EL (cell line): ENCODE measurements at regions not wholly inside any gene's neighbourhood (a gene's known extent, or its start where the extent isn't known, plus 50 kb on each side); places are given as distances from the start of the nearest gene placed in this dataset.
"Not testable (repeated sequence)": the region's sequence is repeated elsewhere in the genome, so short reads cannot be mapped to it uniquely, and the experiment has no call there.

Experiments
- DNase-seq: peaks from one replicate; pipeline ENCODE4 v3.0.0-alpha.2; 2016

DNA sequence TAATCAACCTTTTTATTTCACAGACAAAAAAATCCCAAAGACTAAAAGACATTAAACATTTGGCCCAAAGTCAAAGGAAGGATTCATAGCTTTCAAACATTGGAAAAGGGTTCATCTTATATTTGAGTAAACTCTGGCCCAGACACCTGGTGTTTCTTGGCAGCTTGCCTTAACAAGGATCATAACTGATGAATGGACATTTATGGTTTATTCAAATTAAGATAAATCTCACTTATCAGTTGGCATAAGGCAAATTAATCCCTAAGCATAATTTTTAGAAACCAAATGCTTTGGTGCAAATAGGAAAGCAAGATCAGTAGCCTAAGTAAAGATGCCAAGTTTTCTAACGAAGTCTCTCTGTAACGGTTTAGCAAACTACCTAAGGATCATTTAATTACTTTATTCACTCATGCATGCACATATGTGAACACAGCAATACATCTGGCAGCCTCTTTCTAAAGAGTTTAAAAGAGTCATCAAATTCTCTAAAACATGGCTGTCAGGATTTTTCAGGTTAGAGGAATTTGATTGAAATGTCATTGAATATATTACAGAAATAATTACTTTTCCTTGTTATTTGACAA is 323.4 kb upstream of the RBMS1 start:
- no peak for DNase-seq

DNA sequence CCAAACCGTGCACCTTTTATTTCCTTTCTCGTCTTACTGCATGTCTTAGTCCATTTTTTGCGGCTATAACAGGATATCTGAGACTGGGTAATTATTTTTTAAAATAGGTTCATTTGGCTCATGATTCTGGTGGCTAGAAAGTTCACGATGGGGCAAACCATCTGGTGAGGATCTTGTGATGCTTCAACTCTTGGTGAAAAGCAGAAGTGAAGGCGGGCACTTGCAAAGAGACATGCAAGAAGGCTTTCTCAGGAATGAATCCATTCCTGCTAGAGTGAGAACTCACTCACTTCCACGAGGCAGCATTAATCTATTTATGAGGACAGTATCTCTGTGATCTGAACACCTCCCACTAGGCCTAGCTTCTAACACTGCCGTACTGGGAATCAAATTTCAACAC is 327.1 kb upstream of the RBMS1 start:
- DNase-seq: no peak

DNA sequence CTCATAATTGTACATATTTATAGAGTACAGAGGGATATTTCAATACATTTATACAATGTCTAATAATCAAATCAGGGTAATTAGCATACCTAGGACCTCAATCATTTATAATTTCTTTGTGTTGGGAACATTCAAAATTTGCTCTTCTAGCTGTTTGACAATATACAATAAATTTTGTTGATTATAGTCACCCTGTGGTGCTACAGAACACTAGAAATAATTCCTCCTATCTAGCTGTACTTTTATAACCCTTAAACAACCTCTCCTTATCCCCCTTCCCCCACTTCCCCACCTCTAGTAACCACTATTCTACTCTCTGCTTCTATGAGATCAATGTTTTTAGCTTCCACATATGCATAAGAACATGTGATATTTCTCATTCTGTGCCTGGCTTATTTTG is 328.4 kb upstream of the RBMS1 start:
- DNase-seq: no peak

DNA sequence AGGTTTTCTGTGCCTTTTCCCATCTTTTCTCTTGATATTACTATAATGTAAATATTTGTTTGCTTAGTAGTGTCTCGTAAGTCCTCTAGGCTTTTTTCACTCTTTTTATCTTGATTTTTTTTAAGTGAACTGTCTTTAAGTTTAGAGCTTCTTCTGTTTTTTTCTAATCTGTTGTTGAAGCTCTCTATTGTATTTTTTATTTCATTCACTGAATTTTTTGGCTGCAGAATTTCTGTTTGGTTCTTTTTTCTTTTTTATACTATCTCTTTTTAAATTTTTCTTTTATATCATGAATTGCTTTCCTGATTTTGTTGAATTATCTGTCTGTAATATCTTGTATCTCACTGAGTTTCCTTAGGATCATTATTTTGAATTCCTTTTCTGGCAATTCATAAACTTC is 331.8 kb upstream of the RBMS1 start:
- DNase-seq: no peak

DNA sequence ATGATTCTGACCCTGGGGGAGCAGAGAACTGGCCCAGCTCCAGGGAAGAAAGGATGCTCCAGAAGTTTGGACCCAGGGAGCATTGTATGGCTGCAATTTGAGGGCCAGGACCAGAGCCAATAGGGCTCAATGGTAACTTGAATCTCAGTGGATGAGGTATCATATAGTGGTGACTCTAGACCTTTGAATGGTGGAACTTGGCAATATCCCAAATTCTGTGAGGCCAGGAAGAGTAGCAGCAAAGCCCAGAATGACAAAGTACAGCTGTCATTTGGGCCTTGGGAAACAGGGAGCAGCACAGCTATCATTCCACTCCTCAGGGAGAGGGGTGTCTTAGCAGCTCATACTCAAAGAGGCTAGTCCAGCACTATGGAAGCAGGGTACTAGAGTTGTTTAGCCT is 332.9 kb upstream of the RBMS1 start:
- no peak for DNase-seq

DNA sequence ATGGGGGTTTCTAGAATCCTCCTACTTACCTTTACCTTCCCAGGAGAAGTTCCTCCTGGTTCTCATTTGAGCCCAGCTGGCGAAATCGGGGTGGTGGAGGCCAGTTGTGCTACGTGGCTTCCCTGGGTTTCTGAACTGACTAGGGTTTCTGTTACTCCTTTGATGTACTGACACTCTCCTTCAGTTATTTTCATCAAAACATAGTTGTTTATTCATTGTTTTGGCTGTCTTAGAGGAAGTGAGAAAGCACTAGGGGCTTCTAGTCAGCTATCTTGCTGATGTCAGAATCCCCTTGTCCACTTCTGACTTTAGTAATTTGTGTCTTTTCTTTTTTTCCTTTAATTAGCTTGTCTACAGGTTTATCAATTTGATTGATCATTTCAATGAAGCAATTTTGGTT is 332.2 kb upstream of the TANK start:
- no peak for DNase-seq

DNA sequence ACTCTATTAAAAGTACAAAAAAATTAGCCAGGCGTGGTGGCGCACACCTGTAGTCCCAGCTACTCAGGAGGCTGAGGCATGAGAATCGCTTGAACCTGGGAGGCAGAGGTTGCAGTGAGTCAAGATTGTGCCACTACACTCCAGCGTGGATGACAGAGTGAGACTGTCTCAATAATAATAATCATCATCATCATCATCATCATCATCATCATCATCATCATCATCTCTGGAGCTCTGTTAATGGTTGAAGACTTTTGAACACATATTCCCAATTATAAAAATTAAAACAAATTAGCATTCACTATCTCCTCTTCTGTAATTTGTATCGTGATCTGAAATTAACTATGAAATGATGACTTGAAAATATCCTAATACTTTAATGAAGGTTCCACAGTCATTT is 327.8 kb upstream of the TANK start:
- not testable (repeated sequence) for DNase-seq

DNA sequence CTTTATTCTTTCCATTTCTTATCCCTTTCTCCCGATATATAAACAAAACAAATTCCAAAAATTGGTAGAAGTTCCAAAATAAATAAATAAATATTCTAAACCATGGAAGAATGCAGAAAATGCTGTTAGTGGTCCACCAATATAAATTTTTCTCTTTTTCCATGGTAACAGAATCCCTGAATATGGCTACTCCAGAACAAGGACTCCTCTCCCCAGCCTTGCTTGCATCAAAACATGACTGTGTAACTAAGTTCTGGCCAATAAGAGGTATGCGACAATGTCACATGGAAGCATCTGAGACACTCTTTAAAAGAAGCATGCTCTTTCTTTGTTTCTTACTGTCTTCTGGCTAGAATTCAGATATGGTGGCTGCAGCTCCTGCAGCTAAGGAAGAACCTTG is 325.1 kb upstream of the TANK start:
- DNase-seq: no peak

DNA sequence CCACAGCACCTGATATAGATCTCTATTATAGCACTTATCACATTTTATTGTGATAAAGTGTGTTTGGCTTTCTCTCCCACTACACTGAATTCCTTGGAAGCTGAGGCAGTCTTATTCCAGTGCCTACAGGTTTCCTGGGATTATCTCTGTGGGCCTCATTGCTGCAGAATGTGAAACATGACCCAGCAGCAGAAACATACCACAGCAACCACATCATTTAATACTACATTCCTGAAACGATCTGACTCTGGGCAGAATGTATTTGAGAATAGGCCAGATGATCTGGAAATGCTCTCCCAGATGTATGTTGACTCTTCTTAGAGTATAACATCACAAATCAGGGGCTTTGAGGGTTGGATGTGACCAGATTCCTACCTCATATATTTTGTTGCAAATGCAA is 323.5 kb upstream of the TANK start:
- peak; percentile 95 for DNase-seq

DNA sequence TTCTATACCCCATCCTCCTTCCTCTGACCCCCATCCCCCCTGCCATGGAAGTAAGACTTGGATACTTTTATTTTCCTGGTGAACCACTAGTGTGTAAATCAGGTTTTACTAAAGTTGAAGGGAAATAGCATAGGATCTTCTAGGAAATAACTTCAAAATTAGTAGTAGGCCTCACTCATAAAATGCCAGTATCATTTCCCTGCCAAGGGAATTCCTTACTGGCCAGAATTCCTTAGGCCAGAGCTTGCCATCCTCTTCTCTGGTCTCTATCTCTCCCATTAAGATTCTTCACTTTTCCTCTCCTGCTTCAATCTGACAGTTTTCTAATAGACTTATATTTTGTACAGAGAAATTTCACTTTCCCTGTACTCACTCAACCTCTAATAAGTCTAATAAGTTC is 322.8 kb upstream of the TANK start:
- peak; percentile 41 for DNase-seq

DNA sequence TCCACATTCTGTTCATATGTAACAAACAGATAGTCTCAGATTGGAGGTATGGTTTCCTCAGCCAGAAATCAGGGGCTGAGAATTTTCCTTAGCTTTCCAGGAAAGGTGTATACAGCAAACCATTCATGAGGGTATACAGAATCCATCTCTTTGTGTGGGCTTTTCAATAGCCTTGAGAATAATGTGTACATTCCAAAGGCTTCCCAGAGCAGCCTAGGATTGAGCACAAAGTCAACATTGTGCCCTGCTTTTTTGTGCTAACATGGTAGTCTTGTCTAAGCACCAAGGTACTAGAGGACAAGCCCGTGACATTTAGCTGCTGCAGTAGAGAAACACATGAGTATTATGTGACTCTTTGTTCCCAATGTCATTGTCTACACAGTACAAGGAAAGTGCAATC is 322.1 kb upstream of the TANK start:
- DNase-seq: no peak

DNA sequence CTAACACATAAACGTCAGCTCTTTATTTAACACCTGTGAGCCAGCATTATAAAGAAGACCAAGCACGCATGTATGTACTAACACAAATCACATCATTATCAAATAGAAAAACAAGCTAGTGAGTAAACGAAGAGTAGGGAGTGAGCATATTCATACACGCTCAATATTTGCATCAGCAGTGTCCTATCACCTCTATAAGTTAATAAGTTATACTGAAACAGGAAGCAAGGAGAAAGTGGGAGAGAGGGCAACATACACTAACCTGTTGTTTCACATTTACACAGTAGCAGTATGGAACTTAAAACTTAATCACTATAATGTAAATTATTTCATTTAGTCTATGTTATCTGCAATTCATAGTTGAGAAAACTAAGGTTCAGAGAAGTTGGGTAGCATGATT is 321.5 kb upstream of the TANK start:
- DNase-seq: no peak

DNA sequence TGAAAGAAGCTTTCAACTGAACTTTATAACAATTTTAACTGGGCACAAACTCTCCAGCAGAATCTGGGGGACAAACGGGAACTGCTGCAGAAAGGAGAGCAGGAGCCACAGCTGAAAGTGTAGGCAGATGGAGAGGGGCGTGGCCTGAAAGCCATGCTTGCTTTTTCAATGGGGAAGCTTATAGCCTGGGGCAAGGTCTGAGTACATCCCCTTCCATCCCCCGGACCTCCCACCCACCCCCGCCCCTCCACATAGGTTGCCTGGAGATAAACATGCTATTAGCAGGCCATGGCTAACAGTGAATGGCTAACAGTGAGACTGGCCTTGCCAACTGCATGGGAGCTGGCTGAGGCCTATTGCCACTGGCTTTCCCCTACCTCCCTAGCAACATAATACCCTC is 317.9 kb upstream of the TANK start:
- no peak for DNase-seq

DNA sequence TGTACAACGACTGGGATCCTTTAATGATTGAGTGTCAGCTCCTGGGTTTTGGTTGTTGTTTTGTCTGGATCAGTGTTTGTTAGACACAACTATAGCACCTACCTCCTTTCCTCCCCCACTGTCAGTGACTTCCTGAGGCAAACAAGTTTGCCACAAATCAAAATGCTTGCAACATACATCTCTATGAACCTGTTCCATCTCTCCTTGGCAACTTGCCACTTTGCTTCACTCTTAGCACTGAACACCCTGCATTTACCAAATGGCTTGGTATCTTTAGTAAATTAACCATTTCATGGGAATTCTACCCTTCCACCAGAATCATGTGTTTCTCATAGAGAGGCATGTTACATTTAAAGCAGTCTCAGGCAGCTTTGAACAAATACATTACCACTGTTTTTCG is 301.1 kb upstream of the TANK start:
- DNase-seq: no peak

DNA sequence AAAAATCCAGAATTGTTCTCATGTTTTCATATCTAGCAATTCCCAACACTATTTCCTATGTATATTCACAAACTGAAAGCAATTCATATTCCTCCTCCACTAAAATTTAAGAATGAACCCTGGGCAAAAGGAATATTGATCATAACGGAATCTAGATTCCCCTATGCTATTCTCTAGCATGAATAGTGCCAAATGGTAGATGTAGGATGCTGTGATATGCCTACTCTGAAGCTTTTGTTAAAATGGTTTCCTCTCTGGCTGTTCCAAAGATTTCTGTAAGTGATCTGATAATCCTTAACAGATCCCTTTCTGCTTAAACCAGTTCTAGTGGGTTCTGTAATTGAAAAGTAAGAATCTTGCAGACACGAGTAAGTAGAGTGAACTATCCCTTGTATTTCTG is 298.0 kb upstream of the TANK start:
- no peak for DNase-seq

DNA sequence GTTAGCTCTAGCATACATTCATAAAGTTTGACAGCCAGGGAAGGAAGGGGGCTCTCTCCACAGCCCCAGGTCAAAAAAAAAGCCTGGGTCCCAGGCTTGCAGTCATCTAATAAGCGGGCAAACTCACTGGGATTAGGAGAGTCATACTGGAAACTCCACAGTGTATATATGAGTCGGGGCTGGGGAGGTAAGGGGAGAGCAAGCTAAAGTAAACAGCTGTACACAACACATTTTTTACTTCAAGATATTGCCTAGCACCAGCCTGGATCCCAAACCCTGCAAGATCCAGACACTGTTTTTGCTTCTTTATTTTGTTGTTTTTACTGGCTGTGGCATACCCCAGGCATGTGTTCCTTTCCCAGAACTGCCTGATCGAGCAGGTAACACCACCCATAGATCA is 291.3 kb upstream of the TANK start:
- DNase-seq: no peak

DNA sequence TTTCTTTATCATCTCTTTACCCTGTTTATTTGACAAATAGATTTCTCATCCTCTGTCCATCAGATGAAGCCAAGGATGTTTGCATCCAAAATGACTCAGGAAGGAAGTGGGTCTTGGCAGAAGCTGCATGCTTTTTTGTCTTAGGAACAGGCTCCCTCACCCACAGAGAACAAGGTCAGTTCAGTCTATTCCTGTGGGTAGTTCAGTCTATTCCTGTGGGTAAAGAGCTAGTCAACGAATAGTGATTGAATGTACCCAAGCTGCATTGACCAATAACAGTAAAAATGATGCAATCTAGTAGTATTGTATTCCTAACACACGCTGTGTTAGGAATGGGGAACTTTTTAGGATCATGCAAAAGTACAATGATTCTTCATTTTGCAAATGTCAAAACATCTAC is 290.8 kb upstream of the TANK start:
- DNase-seq: peak; percentile 83

DNA sequence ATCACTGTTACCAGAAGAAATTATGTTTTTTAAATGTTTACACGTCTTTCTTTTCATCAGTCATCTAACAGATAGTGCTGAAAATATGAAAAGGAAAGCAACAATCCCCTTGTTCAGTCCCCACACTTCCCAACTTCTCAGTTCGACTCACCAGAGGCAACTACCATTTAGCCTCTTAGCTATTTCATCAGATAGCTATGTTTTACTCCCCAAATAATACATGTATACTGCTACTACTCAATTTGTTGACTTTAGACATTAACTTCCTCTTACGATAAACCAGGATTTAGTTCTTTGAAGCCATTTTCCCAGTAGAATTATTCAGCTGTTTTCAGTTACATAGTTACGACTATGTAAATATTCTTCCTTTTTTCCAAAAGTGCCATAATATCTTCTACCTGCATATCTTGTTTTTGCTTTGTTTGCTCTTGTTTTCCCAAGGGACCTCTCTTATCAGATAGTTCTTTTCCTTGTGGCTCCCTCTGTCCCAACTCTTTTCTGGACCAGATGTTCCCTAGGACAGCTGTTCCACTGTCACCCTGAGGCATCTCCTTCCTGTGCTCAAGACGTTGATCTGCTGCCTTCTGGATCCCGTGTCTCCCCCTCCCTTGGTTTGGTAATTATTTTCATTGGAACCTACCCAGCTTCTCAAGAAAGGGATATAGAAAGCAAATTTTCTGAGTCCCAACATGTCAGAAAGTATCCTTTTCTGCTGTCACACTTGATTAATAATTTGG is 289.3 kb upstream of the TANK start:
- no peak for DNase-seq

DNA sequence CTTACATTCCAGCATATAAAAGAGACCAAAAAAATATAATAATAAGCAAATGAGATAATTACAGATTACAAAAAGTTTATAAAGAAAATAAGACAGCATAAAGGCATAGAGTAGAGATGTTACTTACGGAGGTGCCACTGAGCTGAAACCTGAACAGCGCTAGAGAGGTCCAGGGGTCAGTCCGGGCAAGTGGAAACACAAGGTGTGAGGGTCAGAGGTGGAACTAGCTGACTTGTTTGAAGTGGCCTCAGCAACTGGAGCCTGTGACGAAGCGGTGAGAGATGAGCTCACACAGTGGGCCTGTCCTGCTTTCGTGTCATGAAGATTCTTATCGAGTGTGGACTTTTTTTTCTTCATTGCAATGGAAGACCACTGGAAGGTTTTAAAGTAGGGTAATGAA is 288.3 kb upstream of the TANK start:
- DNase-seq: no peak

DNA sequence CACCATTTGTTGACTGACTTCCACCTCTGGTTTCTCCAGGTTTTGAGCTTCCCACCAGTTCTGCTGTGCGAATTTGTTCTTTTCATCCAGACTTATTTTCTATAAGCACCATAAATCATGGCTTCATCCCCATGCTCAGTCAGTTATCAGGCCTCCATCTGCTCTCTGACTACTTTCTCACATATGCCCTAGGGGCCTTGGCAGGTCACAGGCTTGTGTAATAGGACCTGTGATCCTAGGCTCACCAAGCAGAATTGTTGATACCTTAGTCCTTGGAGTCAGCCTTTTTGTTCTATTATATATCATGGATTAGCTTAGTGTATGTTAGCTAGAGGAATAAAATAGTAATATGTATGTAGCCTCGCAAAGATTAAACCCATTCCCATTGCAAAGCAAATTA is 284.2 kb upstream of the TANK start:
- no peak for DNase-seq

DNA sequence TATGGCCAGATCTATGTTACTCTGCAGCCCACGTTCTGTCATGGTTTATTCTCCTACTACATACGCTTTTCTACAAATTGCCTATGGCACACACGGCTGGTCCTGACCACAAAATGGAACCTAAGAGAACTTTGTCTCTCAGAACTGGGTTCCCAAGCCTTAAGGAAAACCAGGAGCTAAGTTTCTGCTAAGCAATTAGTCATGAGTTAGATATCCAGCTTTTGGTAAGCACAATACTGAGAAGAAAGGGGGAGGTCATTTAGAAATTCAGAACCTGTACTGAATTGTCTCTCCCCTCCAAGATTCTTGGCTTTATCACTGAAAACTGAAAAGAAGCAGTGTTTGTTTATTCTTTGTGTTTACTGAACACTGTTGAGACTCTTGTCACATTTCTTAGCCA is 283.5 kb upstream of the TANK start:
- DNase-seq: no peak

DNA sequence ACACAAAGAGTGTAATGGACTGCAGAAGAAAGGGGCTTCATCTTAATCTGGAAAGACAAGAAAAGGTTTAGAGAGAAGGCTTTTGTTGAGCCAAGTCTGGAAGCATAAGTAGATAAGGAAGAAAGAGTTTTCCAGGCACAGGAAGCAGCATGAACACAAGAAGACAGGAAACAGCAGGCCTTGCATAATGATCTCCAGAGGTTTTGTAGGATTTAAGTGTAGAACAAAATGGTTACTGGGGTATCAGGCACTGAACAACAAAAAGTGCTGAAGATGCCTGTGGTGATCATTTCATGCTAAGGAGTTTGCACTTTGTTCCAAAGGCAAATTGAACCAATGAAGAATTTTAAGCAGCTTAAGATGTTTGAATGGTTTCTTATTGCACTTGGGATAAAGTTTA is 281.6 kb upstream of the TANK start:
- no peak for DNase-seq

DNA sequence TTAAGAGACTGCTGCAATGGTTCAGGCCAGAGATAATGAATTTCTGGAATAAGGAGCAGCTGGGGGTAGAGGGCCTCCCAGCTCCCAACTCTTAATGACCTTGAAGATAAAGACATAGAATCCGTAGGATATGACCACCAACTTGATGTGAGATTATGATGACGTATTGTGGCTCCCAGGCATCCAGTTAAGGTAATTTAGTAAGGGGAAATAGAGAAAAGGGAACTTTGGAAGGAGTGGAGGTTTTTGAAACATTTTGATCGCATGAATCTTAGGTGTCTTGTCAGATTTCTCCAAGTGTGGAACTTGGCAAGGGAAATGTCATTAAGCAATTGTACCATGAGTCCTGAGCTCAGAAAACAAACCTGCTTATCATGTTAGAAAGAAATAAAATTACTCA is 277.3 kb upstream of the TANK start:
- no peak for DNase-seq

DNA sequence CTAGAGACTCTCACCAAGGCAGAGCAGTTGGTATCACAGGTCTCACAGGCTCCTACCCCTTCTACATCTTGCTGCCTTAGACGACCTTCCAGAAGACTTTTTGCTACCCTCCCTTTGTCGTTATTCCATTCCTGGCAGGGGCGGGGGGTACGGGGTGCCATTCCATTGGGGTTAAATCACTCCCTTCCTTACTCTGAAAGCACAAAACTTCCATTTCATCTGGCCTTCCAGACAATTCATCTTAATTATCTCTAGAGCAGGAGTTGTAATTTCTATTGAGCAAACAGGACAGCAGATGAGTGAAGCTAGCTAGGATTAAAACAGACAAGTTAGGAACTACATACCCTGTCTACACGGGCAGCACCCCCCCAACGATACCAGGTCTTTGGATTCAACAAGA is 276.2 kb upstream of the TANK start:
- no peak for DNase-seq

DNA sequence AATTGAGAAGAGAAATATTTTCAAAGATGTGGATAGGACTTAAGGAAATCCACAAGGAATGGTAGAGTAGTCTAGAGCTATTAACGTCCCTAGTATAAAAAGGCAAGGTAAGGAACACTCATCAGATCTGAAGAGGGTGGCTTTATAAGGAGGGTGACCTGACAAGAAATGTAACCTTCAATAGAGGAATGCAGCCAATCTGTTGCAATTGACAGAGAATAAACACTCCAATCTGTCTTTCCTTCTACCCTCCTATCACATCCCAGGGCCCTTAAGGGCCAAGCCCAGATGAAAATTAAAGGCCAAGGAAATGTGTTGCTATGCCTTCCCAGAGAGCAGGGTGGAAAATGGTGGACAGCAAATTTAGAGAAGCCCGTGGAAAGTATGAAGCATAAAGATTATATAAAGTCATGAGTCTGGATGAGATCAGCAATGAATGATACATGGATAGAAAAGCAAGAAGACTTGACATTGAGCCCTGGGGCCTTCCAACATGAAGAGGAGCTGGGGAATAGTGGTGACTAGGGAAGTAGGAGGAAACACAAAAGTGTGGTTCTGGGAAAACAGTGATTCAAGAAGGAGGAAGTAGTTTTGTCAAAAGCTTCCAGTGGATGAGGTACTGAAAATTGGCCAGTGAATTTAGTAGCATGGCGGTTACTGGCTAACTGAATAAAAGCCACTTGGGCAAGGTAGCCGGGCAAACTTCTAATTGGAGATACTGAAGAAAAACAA is 270.6 kb upstream of the TANK start:
- DNase-seq: no peak
